Central memory CD8-positive, alpha-beta T cell (primary cell): ENCODE measurements at regions not wholly inside any gene's neighbourhood (a gene's known extent, or its start where the extent isn't known, plus 50 kb on each side); places are given as distances from the start of the nearest gene placed in this dataset.

Source experiments
- ATAC-seq: fragments of 150-1000 bp; cut with Tn5 transposase; replicated peaks from 2 replicates; pipeline ENCODE4 v1.10.0; 2022; ENCODE audit warnings: mild to moderate bottlenecking, moderate FRiP score, moderate number of reproducible peaks; ENCODE audit not compliant: poor library complexity, severe bottlenecking; ENCODE audit errors: extremely low read depth
- DNase-seq, 2 donors: peaks; one replicate each; pipeline ENCODE4 v3.0.0; 2021; ENCODE audit warnings: low spot score in 2 of 2
- H3K27ac Mint-ChIP-seq: one replicate; pipeline ENCODE4 v1.8.0; 2022; ENCODE audit warnings: low read depth, mild to moderate bottlenecking, moderate library complexity, mixed read lengths
- H3K27me3 Mint-ChIP-seq: one replicate; pipeline ENCODE4 v1.8.0; 2022; ENCODE audit warnings: mixed read lengths
- H3K36me3 Mint-ChIP-seq: one replicate; pipeline ENCODE4 v1.8.0; 2022; ENCODE audit warnings: mild to moderate bottlenecking, moderate library complexity, mixed read lengths; ENCODE audit not compliant: insufficient read depth
- H3K4me1 Mint-ChIP-seq: one replicate; pipeline ENCODE4 v1.8.0; 2022; ENCODE audit warnings: mixed read lengths
- H3K4me3 Mint-ChIP-seq: one replicate; pipeline ENCODE4 v1.8.0; 2022; ENCODE audit warnings: mild to moderate bottlenecking, moderate library complexity, mixed read lengths
- H3K9me3 Mint-ChIP-seq: one replicate; pipeline ENCODE4 v1.8.0; 2022; ENCODE audit warnings: mixed read lengths

- DNase-seq (no peak), ATAC-seq (no peak)
- Mint-ChIP-seq H3K9me3 (peaks cover 28% of the 10 kb centered on the region), H3K27me3 (no peaks in the 10 kb centered on the region), H3K4me3 (no peak overlapping the region), H3K4me1 (no peaks in the 10 kb centered on the region), H3K36me3 (no peaks in the 10 kb centered on the region), H3K27ac (no peak overlapping the region)
These were observed 606.9 kb upstream of the NRXN1 start for GRCh38 chr2:51638811-51639210.

DNA sequence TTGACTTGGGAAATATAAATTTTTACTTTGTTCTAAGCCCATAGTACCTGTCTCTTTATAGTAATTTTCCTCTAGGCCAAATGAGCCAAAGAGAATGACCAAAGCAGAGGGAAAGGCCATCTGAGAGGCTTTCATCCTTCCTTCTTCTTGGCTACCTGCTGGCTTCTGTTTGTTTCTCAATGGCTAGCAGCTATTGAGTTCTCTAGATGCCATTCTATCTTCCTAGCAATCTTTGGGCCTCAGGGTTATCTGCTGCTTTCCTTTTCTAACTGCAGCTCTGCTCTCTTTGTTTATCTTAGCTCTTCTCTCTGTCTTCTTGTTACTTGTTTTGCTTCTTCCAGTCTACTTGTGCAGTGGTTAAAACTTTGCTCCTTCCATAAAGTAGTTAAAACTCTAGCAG is 601.1 kb upstream of the NRXN1 start:
- no peak for ATAC-seq
- Mint-ChIP-seq H3K27me3 (no peaks in the 10 kb centered on the region), H3K4me3 (no peak overlapping the region), H3K9me3 (peaks cover 28% of the 10 kb centered on the region), H3K36me3 (no peaks in the 10 kb centered on the region), H3K4me1 (no peaks in the 10 kb centered on the region), H3K27ac (no peak overlapping the region)
- DNase-seq, result no peak

DNA sequence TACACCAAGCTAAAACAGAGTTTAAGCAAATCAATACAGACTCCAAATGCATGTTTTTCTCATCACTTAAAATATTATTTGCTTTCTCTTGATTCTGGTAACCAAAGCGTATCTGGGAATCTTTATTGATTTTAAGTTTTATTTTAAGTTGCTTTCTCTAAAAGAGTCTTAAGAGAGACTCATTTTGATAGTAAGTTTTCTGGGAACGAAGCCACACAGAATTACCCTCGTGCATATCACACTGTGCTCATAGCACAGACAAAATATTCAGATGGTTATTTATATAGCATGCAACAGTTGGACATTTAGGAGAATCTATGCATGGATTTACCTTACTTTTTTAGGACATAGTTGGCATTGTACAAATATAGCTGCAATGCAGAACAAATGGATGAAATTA is 597.5 kb upstream of the NRXN1 start:
- Mint-ChIP-seq H3K9me3 (peaks cover 11% of the 10 kb centered on the region), H3K4me3 (no peak overlapping the region), H3K27ac (no peak overlapping the region), H3K36me3 (no peaks in the 10 kb centered on the region), H3K27me3 (no peaks in the 10 kb centered on the region), H3K4me1 (no peaks in the 10 kb centered on the region)
- ATAC-seq (no peak), DNase-seq (no peak)

DNA sequence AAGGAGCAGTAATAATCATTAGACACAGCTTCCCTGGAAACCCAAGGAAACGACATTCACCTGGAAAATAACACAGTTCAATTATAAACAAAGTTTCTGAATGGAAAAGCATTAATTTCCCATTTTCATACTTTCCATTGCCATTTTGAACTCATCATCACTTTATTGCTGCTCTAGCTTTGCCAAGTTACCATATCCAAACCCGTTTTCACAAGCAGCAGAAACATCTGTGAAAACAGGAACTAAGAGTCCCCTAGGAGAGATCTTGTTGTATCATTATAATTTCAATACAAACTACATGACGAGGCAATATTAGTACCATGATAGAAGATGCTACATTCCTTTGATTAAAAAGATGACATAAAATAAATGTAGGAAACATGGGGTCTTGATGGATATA is 597.0 kb upstream of the NRXN1 start:
- H3K36me3 Mint-ChIP-seq, result no peaks in the 10 kb centered on the region
- no peaks in the 10 kb centered on the region for H3K27me3 Mint-ChIP-seq
- peaks cover 9% of the 10 kb centered on the region for H3K9me3 Mint-ChIP-seq
- DNase-seq (no peak), ATAC-seq (no peak)
- no peak overlapping the region for H3K27ac Mint-ChIP-seq
- H3K4me1 Mint-ChIP-seq, result no peaks in the 10 kb centered on the region
- no peak overlapping the region for H3K4me3 Mint-ChIP-seq

- H3K4me1 Mint-ChIP-seq, result no peaks in the 10 kb centered on the region
- H3K4me3 Mint-ChIP-seq, result no peak overlapping the region
- no peaks in the 10 kb centered on the region for H3K36me3 Mint-ChIP-seq
- no peak overlapping the region for H3K27ac Mint-ChIP-seq
- ATAC-seq (no peak), DNase-seq (no peak)
- peaks cover 17% of the 10 kb centered on the region for H3K9me3 Mint-ChIP-seq
- no peaks in the 10 kb centered on the region for H3K27me3 Mint-ChIP-seq
These were observed 593.1 kb upstream of the NRXN1 start for GRCh38 chr2:51624995-51625394.

DNA sequence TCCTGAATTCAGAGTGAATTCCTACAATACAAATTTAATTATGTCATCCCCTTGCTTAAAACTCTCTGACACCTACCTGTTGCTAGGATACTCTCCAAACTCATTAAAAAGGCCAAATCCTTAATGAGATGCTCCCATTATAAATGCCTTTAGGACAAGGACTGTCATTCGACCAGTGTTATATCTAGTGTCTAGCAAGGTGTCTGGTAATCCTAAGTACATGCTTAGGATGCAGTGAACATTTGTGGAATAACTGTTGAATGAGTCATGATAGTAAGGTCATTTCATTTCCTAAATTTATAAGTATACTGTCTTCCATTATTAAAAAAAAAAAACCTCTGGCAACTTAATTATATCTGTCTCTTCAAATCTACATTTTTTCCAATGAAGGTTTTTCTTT is 588.9 kb upstream of the NRXN1 start:
- DNase-seq, result no peak
- no peak overlapping the region for H3K27ac Mint-ChIP-seq
- H3K36me3 Mint-ChIP-seq, result no peaks in the 10 kb centered on the region
- H3K4me1 Mint-ChIP-seq, result no peaks in the 10 kb centered on the region
- H3K9me3 Mint-ChIP-seq, result peaks cover 27% of the 10 kb centered on the region
- no peaks in the 10 kb centered on the region for H3K27me3 Mint-ChIP-seq
- no peak overlapping the region for H3K4me3 Mint-ChIP-seq
- ATAC-seq, result no peak

DNA sequence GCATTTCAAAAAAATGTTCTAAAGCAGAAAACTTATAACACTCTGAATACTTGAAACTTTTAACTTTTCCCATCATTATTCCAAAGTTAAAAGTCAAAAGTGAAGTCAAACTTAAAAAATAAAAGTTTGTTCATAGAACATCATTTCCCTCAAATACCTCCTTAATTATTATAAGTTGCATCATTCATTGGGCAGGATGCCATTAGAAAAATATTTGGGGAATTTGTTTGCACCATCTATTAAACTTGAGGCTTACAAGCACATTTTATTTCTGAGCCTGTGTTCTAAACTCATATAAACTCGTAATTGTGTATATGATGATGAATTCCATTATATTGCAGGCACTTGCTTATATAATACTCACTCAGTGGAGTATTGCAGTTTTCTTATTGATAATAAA is 588.0 kb upstream of the NRXN1 start:
- ATAC-seq (no peak), DNase-seq (no peak)
- no peaks in the 10 kb centered on the region for H3K4me1 Mint-ChIP-seq
- H3K27me3 Mint-ChIP-seq, result no peaks in the 10 kb centered on the region
- no peak overlapping the region for H3K27ac Mint-ChIP-seq
- H3K4me3 Mint-ChIP-seq, result no peak overlapping the region
- peaks cover 28% of the 10 kb centered on the region for H3K9me3 Mint-ChIP-seq
- no peaks in the 10 kb centered on the region for H3K36me3 Mint-ChIP-seq

- H3K27me3 Mint-ChIP-seq, result no peaks in the 10 kb centered on the region
- H3K36me3 Mint-ChIP-seq, result no peaks in the 10 kb centered on the region
- peaks cover 28% of the 10 kb centered on the region for H3K9me3 Mint-ChIP-seq
- ATAC-seq, result no peak
- no peak overlapping the region for H3K4me3 Mint-ChIP-seq
- no peak for DNase-seq
- H3K27ac Mint-ChIP-seq, result no peak overlapping the region
- H3K4me1 Mint-ChIP-seq, result no peaks in the 10 kb centered on the region
These were observed 580.5 kb upstream of the NRXN1 start for GRCh38 chr2:51612387-51612786.

DNA sequence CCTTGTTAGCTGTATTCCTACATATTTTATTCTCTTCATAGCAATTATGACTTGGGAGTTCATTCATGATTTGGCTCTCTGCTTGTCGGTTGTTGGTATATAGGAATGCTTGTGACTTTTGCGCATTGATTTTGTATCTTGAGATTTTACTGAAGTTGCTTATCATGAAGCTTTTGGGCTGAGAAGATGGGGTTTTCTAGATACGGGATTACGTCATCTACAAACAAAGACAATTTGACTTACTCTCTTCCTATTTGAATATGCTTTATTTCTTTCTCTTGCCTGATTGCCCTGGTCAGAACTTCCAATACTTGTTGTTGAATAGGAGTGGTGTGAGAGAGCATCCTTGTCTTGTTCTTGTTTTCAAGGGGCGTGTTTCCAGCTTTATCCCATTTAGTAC is 569.8 kb upstream of the NRXN1 start:
- Mint-ChIP-seq H3K27ac (no peak overlapping the region), H3K9me3 (peaks cover 30% of the 10 kb centered on the region), H3K27me3 (no peaks in the 10 kb centered on the region), H3K36me3 (no peaks in the 10 kb centered on the region), H3K4me3 (no peak overlapping the region), H3K4me1 (no peaks in the 10 kb centered on the region)
- ATAC-seq, result no peak
- DNase-seq, result no peak

GRCh38 chr2:51597086-51597485 is 565.2 kb upstream of the NRXN1 start:
- no peaks in the 10 kb centered on the region for H3K36me3 Mint-ChIP-seq
- ATAC-seq (no peak), DNase-seq (no peak)
- H3K27ac Mint-ChIP-seq, result no peak overlapping the region
- no peak overlapping the region for H3K4me3 Mint-ChIP-seq
- no peaks in the 10 kb centered on the region for H3K27me3 Mint-ChIP-seq
- peaks cover 6% of the 10 kb centered on the region for H3K9me3 Mint-ChIP-seq
- H3K4me1 Mint-ChIP-seq, result no peaks in the 10 kb centered on the region

DNA sequence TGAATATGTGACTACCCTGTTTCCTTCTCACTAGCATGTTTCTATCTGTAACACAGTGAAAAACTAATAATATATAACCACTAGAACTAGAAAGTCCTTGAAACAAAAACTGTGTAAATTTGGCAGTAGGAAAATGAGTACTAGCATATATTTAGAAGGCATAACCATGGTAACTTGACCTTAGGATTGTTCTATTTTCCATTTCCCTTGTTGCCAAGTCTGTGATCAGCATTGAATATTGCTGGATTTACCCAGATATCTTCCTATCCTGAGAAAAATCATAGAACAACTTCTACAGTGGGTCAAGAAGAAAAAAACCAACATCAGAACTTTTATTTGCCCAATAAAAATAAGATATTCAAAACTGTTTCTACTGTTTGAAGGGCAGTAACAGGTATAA is 563.9 kb upstream of the NRXN1 start:
- Mint-ChIP-seq H3K4me1 (no peaks in the 10 kb centered on the region), H3K27me3 (no peaks in the 10 kb centered on the region), H3K27ac (no peak overlapping the region), H3K4me3 (no peak overlapping the region), H3K9me3 (no peaks in the 10 kb centered on the region), H3K36me3 (no peaks in the 10 kb centered on the region)
- no peak for DNase-seq
- no peak for ATAC-seq

GRCh38 chr2:51581636-51582267 is 549.8 kb upstream of the NRXN1 start:
- no peaks in the 10 kb centered on the region for H3K36me3 Mint-ChIP-seq
- H3K4me3 Mint-ChIP-seq, result no peak overlapping the region
- no peaks in the 10 kb centered on the region for H3K27me3 Mint-ChIP-seq
- H3K27ac Mint-ChIP-seq, result no peak overlapping the region
- DNase-seq (no peak), ATAC-seq (peak; percentile 10)
- no peaks in the 10 kb centered on the region for H3K4me1 Mint-ChIP-seq
- H3K9me3 Mint-ChIP-seq, result peaks cover 18% of the 10 kb centered on the region

GRCh38 chr2:51579412-51579811 is 547.5 kb upstream of the NRXN1 start:
- ATAC-seq (no peak), DNase-seq (no peak)
- no peak overlapping the region for H3K4me3 Mint-ChIP-seq
- H3K36me3 Mint-ChIP-seq, result no peaks in the 10 kb centered on the region
- H3K4me1 Mint-ChIP-seq, result no peaks in the 10 kb centered on the region
- H3K27ac Mint-ChIP-seq, result no peak overlapping the region
- H3K27me3 Mint-ChIP-seq, result no peaks in the 10 kb centered on the region
- peaks cover 20% of the 10 kb centered on the region for H3K9me3 Mint-ChIP-seq

GRCh38 chr2:51575181-51575580 is 543.2 kb upstream of the NRXN1 start:
- ATAC-seq (no peak), DNase-seq (no peak)
- Mint-ChIP-seq H3K9me3 (peaks cover 14% of the 10 kb centered on the region), H3K4me3 (no peak overlapping the region), H3K27me3 (no peaks in the 10 kb centered on the region), H3K36me3 (no peaks in the 10 kb centered on the region), H3K4me1 (no peaks in the 10 kb centered on the region), H3K27ac (no peak overlapping the region)
